Left colon (tissue), 2 donors: ENCODE measurements at regions not wholly inside any gene's neighbourhood (a gene's known extent, or its start where the extent isn't known, plus 50 kb on each side); places are given as distances from the start of the nearest gene placed in this dataset.
"Not testable (repeated sequence)": the region's sequence is repeated elsewhere in the genome, so short reads cannot be mapped to it uniquely, and the experiment has no call there.

Experiments used
- ATAC-seq: fragments of 200-7000 bp; cut with Tn5 transposase; one replicate; pipeline ENCODE4 v1.9.1; 2020; ENCODE audit warnings: mild to moderate bottlenecking, moderate library complexity
- DNase-seq, 2 donors: peaks; one replicate each; pipeline ENCODE4 v3.0.0-alpha.2; 2020
- intact Hi-C, 2 donors: fragments of 100-400 bp; cut with DNase I in 1 of 2; cut with micrococcal nuclease in 1 of 2; formaldehyde crosslinking; loops; one replicate each; pipeline versions ENCODE4 v1.11.2 to v1.14.0; 2022; cut with DNase I, micrococcal nuclease
- donor health status: DM: no; HTN: no; CAD: no.
- donor health status: DM: yes; HTN: yes; CAD: no.

GRCh38 chr1:60960891-60961461, 121.4 kb upstream of the NFIA start:
- ATAC-seq (no peak), DNase-seq (no peak)
- intact Hi-C loops, result no loop called here

- intact Hi-C loops, result no loop called here
- no peak for DNase-seq
- no peak for ATAC-seq
Observed at GRCh38 chr1:60959701-60960100, 122.7 kb upstream of the NFIA start.

DNA sequence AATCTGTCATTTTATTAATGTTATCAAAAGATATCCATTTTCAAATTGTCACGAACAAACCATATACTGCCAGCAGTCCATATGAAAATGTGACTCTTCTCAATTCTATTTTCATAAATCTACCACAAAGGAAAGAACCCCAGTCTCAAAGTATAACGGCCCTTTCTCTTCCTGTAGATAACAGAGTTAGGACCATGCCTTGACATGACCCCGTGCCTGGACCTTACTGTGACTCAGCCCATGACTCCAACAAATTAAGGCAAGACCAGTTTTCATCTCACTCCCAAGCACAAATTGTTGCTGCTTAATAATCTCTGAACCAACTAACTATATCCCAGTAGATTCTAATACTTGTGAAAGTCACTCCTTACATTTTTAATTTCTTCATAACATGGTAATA, 124.4 kb upstream of the NFIA start:
- no peak for DNase-seq
- ATAC-seq, result no peak
- intact Hi-C loops, result no loop called here

DNA sequence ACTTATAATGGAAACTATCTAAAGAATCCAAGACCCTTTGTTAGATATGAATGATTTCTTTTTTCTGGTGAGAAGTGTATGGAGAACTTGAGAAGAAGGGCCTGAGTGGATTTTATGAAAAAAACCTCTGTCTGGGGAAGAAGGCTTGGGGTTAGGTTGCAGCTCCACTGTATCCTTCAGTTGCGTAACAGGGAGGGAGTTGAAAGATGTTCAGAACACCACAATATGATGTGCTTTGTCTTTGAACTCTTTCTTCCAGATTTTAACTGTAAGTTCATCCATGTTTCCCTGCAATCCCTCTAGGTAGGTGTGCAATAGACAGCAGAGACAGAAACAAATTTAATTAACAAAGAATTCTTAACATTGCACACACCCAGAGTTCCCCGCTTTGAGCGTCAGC, 125.8 kb upstream of the NFIA start:
- intact Hi-C loops, result no loop called here
- no peak for ATAC-seq

DNA sequence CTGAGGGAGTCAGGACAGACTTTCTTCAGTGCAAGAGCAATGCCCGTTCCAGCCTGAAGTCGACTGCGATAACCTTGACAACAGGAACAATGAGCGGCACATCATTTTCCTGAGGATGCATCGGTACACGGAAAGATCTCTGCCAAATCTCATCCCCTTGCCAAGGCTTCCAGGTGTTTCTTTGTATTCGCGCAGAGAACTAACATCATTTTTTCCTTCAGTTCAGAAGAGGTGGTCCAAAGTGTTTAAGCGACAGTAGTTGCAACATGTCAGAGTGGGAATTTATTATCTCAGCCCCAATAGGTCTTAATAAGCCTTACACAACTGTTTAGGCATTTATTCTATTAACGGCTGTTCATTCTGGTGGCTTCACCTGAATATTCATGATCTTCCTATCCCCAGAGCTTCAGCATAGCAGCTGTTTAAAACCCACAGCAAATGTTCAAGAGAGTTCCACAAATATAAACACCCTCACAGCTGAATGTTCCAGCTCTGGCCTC, 129.7 kb upstream of the NFIA start:
- DNase-seq (no peak), ATAC-seq (no peak)
- intact Hi-C loops, result no loop called here

More for the DNA sequence above, 125.8 kb upstream of the NFIA start:
- DNase-seq, result no peak

DNA sequence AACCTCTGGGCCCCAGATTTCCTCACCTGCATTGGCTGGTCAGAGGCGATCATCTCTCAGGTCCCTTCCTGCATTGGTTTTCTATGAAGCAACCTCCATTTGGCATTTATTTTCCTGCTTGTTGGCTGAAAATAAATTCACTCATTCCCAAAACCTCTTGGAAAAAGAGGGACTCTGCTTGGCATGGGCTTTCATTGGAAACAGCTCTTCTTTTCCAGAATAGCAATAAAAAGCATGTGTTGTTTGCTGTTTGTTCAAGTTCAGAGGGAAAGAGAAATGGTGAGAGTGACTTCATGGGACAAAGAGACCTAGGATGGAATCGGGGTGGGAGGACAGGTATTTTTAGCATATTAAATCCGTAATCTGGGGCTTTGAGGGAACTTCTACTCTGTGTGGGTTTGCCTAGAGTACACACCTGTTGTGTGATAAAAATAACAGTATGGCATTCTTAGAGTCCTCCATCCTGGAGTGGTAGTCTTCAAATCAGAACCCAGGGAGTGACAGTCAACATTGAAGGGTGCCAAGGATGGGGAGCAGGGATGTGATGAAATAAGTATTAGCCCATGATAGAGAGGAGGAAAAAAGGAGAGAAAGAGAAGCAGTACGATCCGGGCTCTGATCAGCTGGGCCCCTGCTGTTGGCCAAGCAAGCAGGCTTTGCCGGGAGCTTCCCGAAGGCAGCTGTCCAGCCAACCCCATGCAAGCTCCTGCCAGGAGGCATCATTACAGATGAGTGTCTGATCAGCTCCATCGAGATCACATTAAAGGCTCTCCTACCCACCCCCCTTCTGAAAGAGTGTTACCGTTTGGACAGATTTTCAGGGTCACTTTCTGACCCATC, 131.9 kb upstream of the NFIA start:
- DNase-seq (no peak), ATAC-seq (no peak)
- intact Hi-C loops, result no loop called here

DNA sequence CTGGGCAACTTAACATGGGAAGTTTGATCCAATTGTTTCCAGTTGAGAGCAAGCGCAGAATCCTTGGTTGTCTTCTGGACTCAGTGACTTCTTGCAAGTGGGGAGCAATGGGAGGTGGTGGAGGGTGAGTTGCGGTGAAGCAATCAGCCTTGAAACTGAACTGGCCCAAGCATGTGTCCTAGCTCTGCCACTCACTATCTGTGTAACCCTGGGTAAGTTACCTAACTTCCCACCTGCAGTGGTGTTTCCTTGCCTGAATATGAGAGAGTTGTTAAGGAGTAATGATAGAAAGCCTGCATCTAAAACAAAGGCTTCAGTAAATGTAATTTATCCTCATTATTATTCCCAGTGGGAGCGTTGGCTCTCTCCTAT, 132.5 kb upstream of the NFIA start:
- no peak for ATAC-seq
- DNase-seq, result no peak
- intact Hi-C loops, result no loop called here

DNA sequence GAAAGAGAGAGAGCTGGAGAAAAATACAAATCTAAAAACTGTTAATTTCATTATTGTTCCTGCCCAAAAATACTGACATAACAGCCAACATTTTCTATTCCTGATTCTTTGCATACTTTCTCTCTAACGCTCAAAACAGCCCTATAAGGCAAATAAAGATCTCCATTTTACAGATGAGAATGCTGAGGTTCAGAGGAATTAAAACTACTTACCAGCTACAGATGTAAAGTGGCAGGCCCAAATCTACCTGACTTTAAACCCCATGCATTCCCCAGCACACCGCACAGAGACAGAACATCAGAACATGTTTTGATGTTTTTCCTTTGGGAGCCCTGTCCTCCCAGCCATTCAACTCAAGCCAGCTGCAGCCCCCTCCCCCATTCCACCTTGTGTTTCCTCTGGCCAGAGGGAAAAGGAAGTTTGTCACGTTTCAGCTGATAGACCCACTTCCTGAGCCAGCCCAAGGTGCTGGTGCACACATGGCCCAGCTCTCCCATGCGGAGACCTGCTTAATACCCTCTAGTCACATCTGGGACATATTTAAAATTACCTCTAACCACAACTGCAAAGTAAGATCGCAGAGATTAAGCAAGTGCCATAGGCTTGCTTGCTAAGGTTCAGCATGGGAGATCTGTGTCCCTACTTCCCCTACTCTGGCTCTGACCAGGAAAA, 133.1 kb upstream of the NFIA start:
- intact Hi-C loops, result no loop called here
- DNase-seq (no peak), ATAC-seq (no peak)

- ATAC-seq, result no peak
- intact Hi-C loops, result no loop called here
- DNase-seq, result no peak
Observed at GRCh38 chr1:60948486-60948885, 133.9 kb upstream of the NFIA start.

- intact Hi-C loops, result no loop called here
- ATAC-seq, result no peak
- DNase-seq, result no peak
Observed at GRCh38 chr1:60947367-60947766, 135.0 kb upstream of the NFIA start.

DNA sequence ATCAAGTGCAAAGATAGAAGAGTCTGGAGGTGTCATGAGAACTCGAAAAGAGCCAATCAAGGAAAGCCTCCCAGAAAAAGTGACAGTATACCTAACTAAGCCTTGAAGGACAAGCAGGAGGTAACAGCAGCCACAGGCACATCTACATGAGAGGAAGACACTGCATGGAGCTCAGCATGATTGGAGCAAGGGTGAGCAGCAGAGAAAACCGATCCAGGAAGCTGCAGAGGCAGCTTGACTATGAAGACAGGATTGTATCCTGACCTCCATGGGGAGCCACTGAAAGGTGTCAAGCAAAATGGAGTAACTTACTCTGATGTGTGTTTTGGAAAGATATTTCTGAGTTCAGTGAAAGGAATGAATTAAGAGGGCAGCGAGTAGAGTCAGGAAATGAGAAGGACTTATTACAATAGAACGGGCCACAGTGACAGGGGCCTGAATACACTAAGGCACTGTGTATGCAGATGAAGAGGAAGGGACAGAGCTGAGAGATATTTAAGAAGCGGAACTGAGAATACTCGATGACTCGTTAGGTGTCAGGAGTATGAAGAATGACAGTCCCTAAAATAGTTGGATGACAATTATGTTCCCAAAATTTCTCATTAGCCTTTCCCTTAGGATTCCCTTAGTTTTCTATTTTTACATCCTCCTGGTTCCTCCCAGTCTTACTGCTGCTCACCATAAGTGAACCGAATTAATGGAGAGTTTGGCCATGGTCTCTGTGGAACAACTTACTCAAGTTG, 139.3 kb upstream of the NFIA start:
- intact Hi-C loops, result no loop called here

DNA sequence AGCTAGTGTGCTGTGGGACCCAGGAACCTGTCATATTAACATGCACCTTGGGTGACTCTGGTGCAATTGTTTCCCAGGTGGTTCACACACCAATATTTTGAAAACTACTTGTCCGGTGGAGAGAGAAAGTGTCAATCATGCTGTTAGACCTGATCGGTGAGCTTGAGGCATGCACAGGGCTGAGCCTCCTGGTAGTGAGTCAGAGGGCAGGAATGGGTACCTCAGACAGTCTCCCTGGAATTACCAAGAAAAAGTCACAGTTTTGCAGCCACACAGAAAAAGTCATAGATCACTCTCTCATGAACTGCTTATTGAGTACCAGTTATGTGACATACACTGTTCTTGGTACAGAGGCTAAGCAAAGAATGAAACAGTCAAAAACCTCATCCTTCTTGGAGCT, 140.1 kb upstream of the NFIA start:
- ATAC-seq, result no peak
- no peak for DNase-seq
- intact Hi-C loops, result no loop called here

More for the DNA sequence above, 139.3 kb upstream of the NFIA start:
- DNase-seq, result no peak
- no peak for ATAC-seq

- intact Hi-C loops, DNase-seq, ATAC-seq: not testable (repeated sequence)
Observed at GRCh38 chr1:60940685-60941084, 141.7 kb upstream of the NFIA start.

DNA sequence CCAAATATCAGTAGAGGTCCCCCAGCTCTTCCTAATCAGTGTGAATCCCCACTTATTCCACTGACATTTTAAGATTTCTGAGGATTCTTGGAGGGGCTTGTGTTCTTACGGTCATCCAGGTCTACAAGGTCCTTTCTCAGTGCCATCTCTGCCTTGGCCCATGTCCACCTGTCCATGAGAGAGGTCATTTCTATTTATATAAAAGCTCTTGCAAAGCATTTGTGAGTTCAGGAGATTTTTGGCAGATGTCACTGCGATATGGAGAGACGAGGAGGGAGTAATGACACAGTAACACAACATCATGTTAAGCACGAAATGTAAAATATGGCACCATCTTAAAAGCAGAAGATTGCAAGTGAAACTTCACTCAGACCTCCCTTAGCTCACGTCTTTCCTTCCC, 144.6 kb upstream of the NFIA start:
- DNase-seq, result no peak
- intact Hi-C loops, result no loop called here
- no peak for ATAC-seq

- DNase-seq, result no peak
- intact Hi-C loops, result no loop called here
- no peak for ATAC-seq
Observed at GRCh38 chr1:60936591-60937342, 145.6 kb upstream of the NFIA start.

- DNase-seq, result no peak
- ATAC-seq, result no peak
- intact Hi-C loops, result no loop called here
Observed at GRCh38 chr1:60936163-60936562, 146.2 kb upstream of the NFIA start.

DNA sequence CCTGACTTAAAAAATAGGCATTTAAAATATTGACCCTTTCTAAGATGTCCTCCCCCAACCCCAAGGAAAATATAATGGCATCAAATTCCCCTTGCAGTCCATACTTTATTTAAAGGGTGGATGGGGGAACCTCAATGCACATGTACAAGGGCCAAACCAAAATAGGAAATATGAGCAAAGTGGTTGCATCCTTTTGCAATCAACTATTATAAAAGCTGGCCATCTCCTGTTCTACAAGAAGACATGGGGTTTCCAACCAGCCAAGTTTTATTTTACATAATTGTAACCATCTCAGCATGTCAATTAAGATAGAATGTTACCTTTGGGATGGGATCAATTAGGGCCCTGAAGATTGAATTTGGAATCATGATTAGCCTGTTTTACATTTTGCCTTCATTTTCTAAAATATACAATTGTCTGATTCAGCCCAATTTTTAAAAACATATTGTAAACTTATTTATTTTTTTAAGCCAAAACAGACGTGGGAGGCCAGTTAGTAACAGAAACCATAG, 146.7 kb upstream of the NFIA start:
- intact Hi-C loops, result no loop called here
- DNase-seq (no peak), ATAC-seq (no peak)

DNA sequence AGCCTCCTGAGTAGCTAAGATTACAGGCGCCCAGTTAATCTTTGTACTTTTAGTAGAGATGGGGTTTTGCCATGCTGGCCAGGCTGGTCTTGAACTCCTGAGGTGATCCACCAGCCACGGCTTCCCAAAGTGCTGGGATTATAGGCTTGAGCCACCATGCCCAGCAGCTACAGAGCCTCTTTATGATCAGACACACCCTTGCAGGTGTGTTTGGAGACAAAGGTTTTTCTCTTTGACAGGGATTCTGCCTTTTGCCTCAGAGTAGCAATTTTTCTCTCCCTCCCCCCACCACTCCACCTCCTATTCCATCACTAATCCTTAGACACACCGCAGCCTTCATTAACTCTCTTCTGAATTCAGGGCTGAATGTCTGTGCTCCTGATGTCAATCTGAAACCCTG, 152.2 kb upstream of the NFIA start:
- ATAC-seq (peak; percentile 78), DNase-seq (no peak)

More for the DNA sequence above, 152.2 kb upstream of the NFIA start:
- intact Hi-C loops, result no loop called here
